CD4-positive, alpha-beta T cell (primary cell): ENCODE measurements at regions not wholly inside any gene's neighbourhood (a gene's known extent, or its start where the extent isn't known, plus 50 kb on each side); places are given as distances from the start of the nearest gene placed in this dataset.
"Not testable (repeated sequence)": the region's sequence is repeated elsewhere in the genome, so short reads cannot be mapped to it uniquely, and the experiment has no call there.

Source experiments
- ATAC-seq: fragments of 200-7000 bp; cut with Tn5 transposase; one replicate; pipeline ENCODE4 v1.10.0; 2022; ENCODE audit warnings: mild to moderate bottlenecking; ENCODE audit not compliant: poor library complexity
- CTCF ChIA-PET: fragments of 350-600 bp; sonication (Branson Sonifier 250); formaldehyde crosslinking; loops from one replicate; lab custom pipeline; 2021; ENCODE audit warnings: antibody characterized with exemption, inconsistent platforms; lab: Charles Lee
- POLR2A ChIA-PET: fragments of 350-600 bp; sonication (Branson Sonifier 250); formaldehyde crosslinking; loops from one replicate; lab custom pipeline; 2021; ENCODE audit warnings: antibody characterized with exemption, inconsistent platforms; lab: Charles Lee
- DNase-seq, 14 experiments: peaks; one replicate each; pipeline ENCODE4 v3.0.0-alpha.2; 2013 to 2020; ENCODE audit warnings: mixed read lengths in 2 of 14
- H3K27ac ChIP-seq, 2 donors: one replicate each; pipeline versions ENCODE4 v1.5.1 to v1.7.0; 2013; ENCODE audit warnings: low read length in 2 of 2, low read depth in 1 of 2, mild to moderate bottlenecking in 1 of 2
- H3K27me3 ChIP-seq, 2 experiments: 1 replicate in 1 of 2; 2 replicates in 1 of 2; pipeline versions ENCODE4 v1.6.1 to v1.7.0; 2013; ENCODE audit warnings: low read length in 2 of 2, control low read depth in 1 of 2, mild to moderate bottlenecking in 1 of 2, moderate library complexity in 1 of 2; ENCODE audit not compliant: insufficient read depth in 2 of 2, control insufficient read depth in 1 of 2
- H3K36me3 ChIP-seq: one replicate; pipeline ENCODE4 v1.6.1; 2013; ENCODE audit warnings: low read length, control low read depth; ENCODE audit not compliant: insufficient read depth
- H3K4me1 ChIP-seq: one replicate; pipeline ENCODE4 v1.6.1; 2013; ENCODE audit warnings: low read length, control low read depth; ENCODE audit not compliant: insufficient read depth
- H3K4me3 ChIP-seq: one replicate; pipeline ENCODE4 v1.5.1; 2013; ENCODE audit warnings: mild to moderate bottlenecking, low read length, moderate library complexity
- H3K9me3 ChIP-seq, 2 experiments: 1 replicate in 1 of 2; 2 replicates in 1 of 2; pipeline versions ENCODE4 v1.6.1 to v1.7.0; 2013; ENCODE audit warnings: low read length in 2 of 2, mild to moderate bottlenecking in 2 of 2, control low read depth in 1 of 2, moderate library complexity in 1 of 2; ENCODE audit not compliant: control insufficient read depth in 1 of 2, insufficient read depth in 1 of 2
- H3K27ac Mint-ChIP-seq: one replicate; pipeline ENCODE4 v1.8.0; 2020; ENCODE audit warnings: mixed read lengths
- H3K27me3 Mint-ChIP-seq: one replicate; pipeline ENCODE4 v1.8.0; 2021; ENCODE audit warnings: mixed read lengths
- H3K36me3 Mint-ChIP-seq: one replicate; pipeline ENCODE4 v1.8.0; 2021; ENCODE audit warnings: low read depth, mixed read lengths
- H3K4me1 Mint-ChIP-seq: one replicate; pipeline ENCODE4 v1.8.0; 2021; ENCODE audit warnings: low read depth, mixed read lengths
- H3K4me3 Mint-ChIP-seq: one replicate; pipeline ENCODE4 v1.8.0; 2020; ENCODE audit warnings: mild to moderate bottlenecking, mixed read lengths
- H3K9me3 Mint-ChIP-seq: one replicate; pipeline ENCODE4 v1.8.0; 2020; ENCODE audit warnings: mixed read lengths
- CTCF ChIP-seq: fragments of 200-600 bp; IDR thresholded peaks from one replicate; pipeline ENCODE4 v1.8.0; 2022; ENCODE audit warnings: antibody characterized with exemption, mild to moderate bottlenecking
- intact Hi-C, 2 experiments: fragments of 100-400 bp; cut with DNase I in 1 of 2; cut with micrococcal nuclease in 1 of 2; formaldehyde crosslinking; loops; one replicate each; pipeline versions ENCODE4 v1.15.1 to v1.9.0; 2023 to 2025; cut with DNase I, micrococcal nuclease

- DNase-seq (no peak), ATAC-seq (no peak)
- Histone ChIP-seq H3K4me1 (no peaks in the 10 kb centered on the region), H3K4me3 (no peak overlapping the region), H3K9me3 (peaks cover 0 to 23% of the 10 kb centered on the region in 2 experiments), H3K36me3 (no peaks in the 10 kb centered on the region), H3K27me3 (no peaks in the 10 kb centered on the region), H3K27ac (no peak overlapping the region)
- intact Hi-C loops, result no loop called here
- ChIA-PET POLR2A (no interaction called here), CTCF (no interaction called here)
- no peak for TF ChIP-seq CTCF
- H3K4me3 Mint-ChIP-seq, result no peak overlapping the region
- no peaks in the 10 kb centered on the region for H3K4me1 Mint-ChIP-seq
- no peak overlapping the region for H3K27ac Mint-ChIP-seq
- no peaks in the 10 kb centered on the region for H3K27me3 Mint-ChIP-seq
- peaks cover 14% of the 10 kb centered on the region for H3K9me3 Mint-ChIP-seq
- no peaks in the 10 kb centered on the region for H3K36me3 Mint-ChIP-seq
Measured at GRCh38 chr4:124067046-124067445, 645.5 kb downstream of the ANKRD50 start.

GRCh38 chr4:124070688-124071484, 641.6 kb downstream of the ANKRD50 start:
- Histone ChIP-seq H3K4me1 (no peaks in the 10 kb centered on the region), H3K36me3 (no peaks in the 10 kb centered on the region), H3K9me3 (peaks cover 7 to 23% of the 10 kb centered on the region in 2 experiments), H3K4me3 (no peak overlapping the region), H3K27me3 (no peaks in the 10 kb centered on the region), H3K27ac (no peak overlapping the region)
- ChIA-PET CTCF (no interaction called here), POLR2A (no interaction called here)
- H3K4me3 Mint-ChIP-seq, result no peak overlapping the region
- H3K4me1 Mint-ChIP-seq, result no peaks in the 10 kb centered on the region
- no peak for TF ChIP-seq CTCF
- ATAC-seq (no peak), DNase-seq (no peak)
- no peaks in the 10 kb centered on the region for H3K36me3 Mint-ChIP-seq
- peaks cover 22% of the 10 kb centered on the region for H3K9me3 Mint-ChIP-seq
- no peaks in the 10 kb centered on the region for H3K27me3 Mint-ChIP-seq
- no peak overlapping the region for H3K27ac Mint-ChIP-seq
- intact Hi-C loops, result no loop called here

- intact Hi-C loops, CTCF ChIA-PET: not testable (repeated sequence)
Measured at GRCh38 chr4:124075276-124075675, 637.3 kb downstream of the ANKRD50 start.

More at GRCh38 chr4:124075276-124075675, 637.3 kb downstream of the ANKRD50 start:
- ATAC-seq, H3K36me3 ChIP-seq, H3K4me1 ChIP-seq, DNase-seq, H3K27me3 ChIP-seq, H3K4me1 Mint-ChIP-seq, H3K27ac ChIP-seq, H3K4me3 ChIP-seq, H3K36me3 Mint-ChIP-seq, H3K4me3 Mint-ChIP-seq, H3K27me3 Mint-ChIP-seq, POLR2A ChIA-PET, H3K27ac Mint-ChIP-seq: not testable (repeated sequence)
- peaks cover 7 to 17% of the 10 kb centered on the region in 2 experiments for H3K9me3 ChIP-seq
- peaks cover 29% of the 10 kb centered on the region for H3K9me3 Mint-ChIP-seq
